22Rv1 (cell line): ENCODE measurements at regions not wholly inside any gene's neighbourhood (a gene's known extent, or its start where the extent isn't known, plus 50 kb on each side); places are given as distances from the start of the nearest gene placed in this dataset.

ENCODE experiments used
- CTCF ChIP-seq: fragments of 450-650 bp; IDR thresholded peaks from 2 replicates; pipeline ENCODE4 v1.5.1; 2017; ENCODE audit warnings: mild to moderate bottlenecking
- ZFX ChIP-seq: fragments of 450-650 bp; IDR thresholded peaks from 2 replicates; pipeline ENCODE4 v1.6.1; 2017; ENCODE audit warnings: antibody characterized with exemption, borderline replicate concordance

DNA sequence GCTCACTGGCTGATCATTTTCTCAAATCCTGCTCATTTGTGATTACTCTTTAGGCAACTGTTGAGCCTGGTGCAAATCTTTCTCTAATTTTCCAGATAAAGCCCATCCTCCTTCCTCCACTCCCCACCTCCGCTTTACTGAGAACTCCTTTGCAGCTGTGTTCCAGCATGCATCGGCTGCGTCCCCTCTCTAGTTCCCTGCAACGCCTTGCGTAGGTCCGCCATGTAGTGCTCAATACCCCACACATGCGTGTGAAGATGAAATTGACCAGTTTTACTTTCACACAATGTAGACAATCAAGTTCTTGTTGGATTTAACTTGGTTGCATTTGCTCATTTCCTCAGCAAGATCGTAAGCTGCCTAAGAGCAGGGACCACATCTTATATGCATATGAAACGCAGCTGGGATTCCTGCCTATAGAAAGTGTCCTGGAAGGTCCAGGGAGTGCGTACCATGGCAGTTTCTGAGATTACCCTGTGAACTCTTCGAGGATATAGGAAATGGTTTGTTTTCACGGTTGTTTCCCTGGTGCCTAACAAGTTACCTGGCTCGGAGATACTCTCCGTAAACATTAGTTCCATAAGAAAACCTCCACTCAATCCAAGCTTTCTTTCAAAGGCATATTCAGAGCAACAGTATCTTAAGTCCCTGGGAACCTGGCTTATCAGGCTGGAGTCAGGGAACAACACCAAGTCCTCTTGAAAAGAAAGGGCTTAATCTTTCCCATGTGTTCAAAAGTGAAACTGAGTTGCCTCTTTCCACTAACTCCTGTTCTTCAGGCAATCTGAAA is 766.4 kb upstream of the ID2 start:
- TF ChIP-seq CTCF (no peak), ZFX (no peak)
